D341Med (cell line): ENCODE measurements at regions not wholly inside any gene's neighbourhood (a gene's known extent, or its start where the extent isn't known, plus 50 kb on each side); places are given as distances from the start of the nearest gene placed in this dataset.

Source experiments
- DNase-seq: peaks from one replicate; pipeline ENCODE4 v3.0.0; 2012; ENCODE audit warnings: low spot score

- no peak for DNase-seq
Measured at GRCh38 chr2:173589604-173590275, 235.1 kb downstream of the CDCA7 start.

- DNase-seq, result no peak
Measured at GRCh38 chr2:173590276-173590861, 235.7 kb downstream of the CDCA7 start.

- no peak for DNase-seq
Measured at GRCh38 chr2:173593109-173593508, 238.4 kb downstream of the CDCA7 start.

- no peak for DNase-seq
Measured at GRCh38 chr2:173596244-173596643, 241.6 kb downstream of the CDCA7 start.

- no peak for DNase-seq
Measured at GRCh38 chr2:173598525-173598924, 243.9 kb downstream of the CDCA7 start.

- DNase-seq, result no peak
Measured at GRCh38 chr2:173599821-173600359, 245.2 kb downstream of the CDCA7 start.

- no peak for DNase-seq
Measured at GRCh38 chr2:173602153-173602795, 247.6 kb downstream of the CDCA7 start.

- no peak for DNase-seq
Measured at GRCh38 chr2:173605994-173606393, 251.3 kb downstream of the CDCA7 start.

GRCh38 chr2:173606619-173607248 lies 252.1 kb downstream of the CDCA7 start:
- DNase-seq, result no peak

GRCh38 chr2:173607606-173608311 lies 253.1 kb downstream of the CDCA7 start:
- DNase-seq, result no peak

GRCh38 chr2:173611121-173611520 lies 256.4 kb downstream of the CDCA7 start:
- DNase-seq, result no peak

- DNase-seq, result no peak
Measured at GRCh38 chr2:173612354-173612753, 257.7 kb downstream of the CDCA7 start.

- no peak for DNase-seq
Measured at GRCh38 chr2:173613386-173613785, 258.7 kb downstream of the CDCA7 start.

- DNase-seq, result no peak
Measured at GRCh38 chr2:173614265-173614930, 259.7 kb downstream of the CDCA7 start.

- no peak for DNase-seq
Measured at GRCh38 chr2:173623438-173624319, 269.0 kb downstream of the CDCA7 start.

- DNase-seq, result no peak
Measured at GRCh38 chr2:173625315-173625714, 270.6 kb downstream of the CDCA7 start.

GRCh38 chr2:173629076-173629475 lies 274.4 kb downstream of the CDCA7 start:
- no peak for DNase-seq

- no peak for DNase-seq
Measured at GRCh38 chr2:173630425-173631126, 275.9 kb downstream of the CDCA7 start.

- no peak for DNase-seq
Measured at GRCh38 chr2:173631127-173631460, 276.4 kb downstream of the CDCA7 start.

GRCh38 chr2:173644146-173644545 lies 289.5 kb downstream of the CDCA7 start:
- no peak for DNase-seq
